Mesothelial cell of epicardium (in vitro differentiated cells): ENCODE measurements at regions not wholly inside any gene's neighbourhood (a gene's known extent, or its start where the extent isn't known, plus 50 kb on each side); places are given as distances from the start of the nearest gene placed in this dataset.

Experiments
- DNase-seq, 2 experiments: peaks; one replicate each; pipeline ENCODE4 v3.0.0; 2021; ENCODE audit warnings: low spot score in 2 of 2; ENCODE audit not compliant: unreplicated experiment in 2 of 2
- H3K27ac Mint-ChIP-seq: 2 replicates; pipeline ENCODE4 v1.8.0; 2021; ENCODE audit warnings: mixed read lengths
- H3K27me3 Mint-ChIP-seq: 2 replicates; pipeline ENCODE4 v1.8.0; 2021; ENCODE audit warnings: low read depth, mixed read lengths
- H3K36me3 Mint-ChIP-seq: 2 replicates; pipeline ENCODE4 v1.8.0; 2021; ENCODE audit warnings: mixed read lengths
- H3K4me1 Mint-ChIP-seq: 2 replicates; pipeline ENCODE4 v1.8.0; 2021; ENCODE audit warnings: mixed read lengths
- H3K4me3 Mint-ChIP-seq: 2 replicates; pipeline ENCODE4 v1.8.0; 2021; ENCODE audit warnings: mild to moderate bottlenecking, moderate library complexity, mixed read lengths
- H3K9me3 Mint-ChIP-seq: 2 replicates; pipeline ENCODE4 v1.8.0; 2021; ENCODE audit warnings: mixed read lengths
- CTCF ChIP-seq: fragments of 200-600 bp; sonication (generic); IDR thresholded peaks from one replicate; pipeline ENCODE4 v1.5.0; 2021; ENCODE audit warnings: antibody characterized with exemption; ENCODE audit not compliant: unreplicated experiment

- Mint-ChIP-seq H3K4me3 (no peak overlapping the region), H3K27ac (no peak overlapping the region), H3K36me3 (peaks cover 2% of the 10 kb centered on the region), H3K27me3 (no peaks in the 10 kb centered on the region), H3K4me1 (peaks cover 13% of the 10 kb centered on the region), H3K9me3 (peaks cover 16% of the 10 kb centered on the region)
- no peak for TF ChIP-seq CTCF
- DNase-seq = no peak
Observed at GRCh38 chr4:136329042-136329662, 1203.1 kb downstream of the PCDH18 start.

- TF ChIP-seq CTCF = no peak
- Mint-ChIP-seq H3K36me3 (peaks cover 2% of the 10 kb centered on the region), H3K27ac (no peak overlapping the region), H3K9me3 (peaks cover 13% of the 10 kb centered on the region), H3K27me3 (no peaks in the 10 kb centered on the region), H3K4me3 (no peak overlapping the region), H3K4me1 (peaks cover 13% of the 10 kb centered on the region)
- DNase-seq = no peak
Observed at GRCh38 chr4:136328131-136328530, 1204.2 kb downstream of the PCDH18 start.

- Mint-ChIP-seq H3K27me3 (no peaks in the 10 kb centered on the region), H3K27ac (no peak overlapping the region), H3K36me3 (no peaks in the 10 kb centered on the region)
Observed at GRCh38 chr4:136320465-136320813, 1211.9 kb downstream of the PCDH18 start.

GRCh38 chr4:136319789-136320464, 1212.4 kb downstream of the PCDH18 start:
- Mint-ChIP-seq H3K36me3 (no peaks in the 10 kb centered on the region), H3K4me1 (peaks cover 3% of the 10 kb centered on the region), H3K9me3 (peaks cover 8% of the 10 kb centered on the region), H3K27me3 (no peaks in the 10 kb centered on the region), H3K27ac (no peak overlapping the region), H3K4me3 (no peak overlapping the region)
- DNase-seq = no peak
- TF ChIP-seq CTCF = no peak

More at GRCh38 chr4:136320465-136320813, 1211.9 kb downstream of the PCDH18 start:
- no peak for TF ChIP-seq CTCF
- Mint-ChIP-seq H3K4me3 (no peak overlapping the region), H3K4me1 (peaks cover 3% of the 10 kb centered on the region), H3K9me3 (peaks cover 8% of the 10 kb centered on the region)
- no peak for DNase-seq

- Mint-ChIP-seq H3K36me3 (no peaks in the 10 kb centered on the region), H3K27ac (no peak overlapping the region), H3K27me3 (no peaks in the 10 kb centered on the region), H3K4me3 (no peak overlapping the region), H3K4me1 (peaks cover 3% of the 10 kb centered on the region), H3K9me3 (no peaks in the 10 kb centered on the region)
- TF ChIP-seq CTCF = no peak
- DNase-seq = no peak
Observed at GRCh38 chr4:136316961-136317360, 1215.3 kb downstream of the PCDH18 start.
